PC-9 (cell line): ENCODE measurements at regions not wholly inside any gene's neighbourhood (a gene's known extent, or its start where the extent isn't known, plus 50 kb on each side); places are given as distances from the start of the nearest gene placed in this dataset.

Experiments used
- BruUV-seq: library from RNA; stranded (reverse); fragments of 400-500 nt; replicated peaks from 2 replicates; lab custom pipeline; 2021; lab: Mats Ljungman, UMichigan
- CTCF ChIA-PET: fragments of 300-600 bp; sonication (Branson Sonifier 250); formaldehyde crosslinking; loops from one replicate; lab custom pipeline; 2022; ENCODE audit warnings: antibody characterized with exemption; lab: Charles Lee
- POLR2A ChIA-PET: fragments of 300-600 bp; sonication (Branson Sonifier 250); formaldehyde crosslinking; loops from one replicate; lab custom pipeline; 2022; ENCODE audit warnings: antibody characterized with exemption; ENCODE audit not compliant: unreplicated experiment; lab: Charles Lee
- DNase-seq, 2 experiments: peaks; one replicate each; pipeline versions ENCODE4 v3.0.0 to v3.0.0-alpha.2; 2015 to 2022; ENCODE audit warnings: mixed read lengths in 1 of 2
- H2AFZ ChIP-seq: fragments of 200-600 bp; sonication (generic); 2 replicates; pipeline ENCODE4 v1.8.1; 2017; ENCODE audit warnings: antibody characterized with exemption
- H3F3A ChIP-seq: fragments of 200-600 bp; sonication (generic); 2 replicates; pipeline ENCODE4 v1.8.1; 2017; ENCODE audit warnings: antibody characterized with exemption, mild to moderate bottlenecking, low read depth; ENCODE audit not compliant: insufficient read depth
- H3K27ac ChIP-seq: fragments of 200-600 bp; sonication (generic); 2 replicates; pipeline ENCODE4 v1.6.1; 2016; ENCODE audit warnings: mixed run types
- H3K27me3 ChIP-seq: fragments of 200-600 bp; sonication (generic); 2 replicates; pipeline ENCODE4 v1.6.1; 2016; ENCODE audit warnings: low read depth, mixed run types; ENCODE audit not compliant: insufficient read depth
- H3K36me3 ChIP-seq: fragments of 200-600 bp; sonication (generic); 2 replicates; pipeline ENCODE4 v1.6.1; 2016; ENCODE audit warnings: low read depth, mixed run types
- H3K4me1 ChIP-seq: fragments of 200-600 bp; sonication (generic); replicated peaks from 2 replicates; pipeline ENCODE4 v1.6.1; 2016; ENCODE audit warnings: mixed run types; ENCODE audit not compliant: insufficient read depth
- H3K4me2 ChIP-seq: fragments of 200-600 bp; sonication (generic); 2 replicates; pipeline ENCODE4 v1.6.1; 2017; ENCODE audit warnings: mixed run types
- H3K4me3 ChIP-seq: fragments of 200-600 bp; sonication (generic); 2 replicates; pipeline ENCODE4 v1.6.1; 2016; ENCODE audit warnings: mixed run types
- H3K79me2 ChIP-seq: fragments of 200-600 bp; sonication (generic); 2 replicates; pipeline ENCODE4 v1.6.1; 2017; ENCODE audit warnings: low read depth, mixed run types
- H3K9me2 ChIP-seq: fragments of 200-600 bp; sonication (generic); 2 replicates; pipeline ENCODE4 v1.8.1; 2017; ENCODE audit warnings: mild to moderate bottlenecking; ENCODE audit not compliant: insufficient read depth
- H3K9me3 ChIP-seq: fragments of 200-600 bp; sonication (generic); 2 replicates; pipeline ENCODE4 v1.8.1; 2016; ENCODE audit warnings: low read depth; ENCODE audit not compliant: insufficient read depth
- H4K20me1 ChIP-seq: fragments of 200-600 bp; sonication (generic); 2 replicates; pipeline ENCODE4 v1.8.1; 2017; ENCODE audit not compliant: insufficient read depth
- EZH2 ChIP-seq: fragments of 200-600 bp; sonication (generic); IDR thresholded peaks from 2 replicates; pipeline ENCODE4 v1.8.0; 2017; ENCODE audit warnings: antibody characterized with exemption, low read depth
- intact Hi-C: fragments of 100-400 bp; cut with micrococcal nuclease; formaldehyde crosslinking; loops from one replicate; pipeline ENCODE4 v1.10.0; 2022; ENCODE audit not compliant: unreplicated experiment
- TF ChIP-seq, protein P1 (sequence below): fragments of 200-600 bp; sonication (generic); conservative IDR thresholded peaks from 2 replicates; pipeline ENCODE4 v1.6.1; 2017; ENCODE audit warnings: mixed run types, antibody characterized with exemption, mild to moderate bottlenecking, moderate library complexity

DNA sequence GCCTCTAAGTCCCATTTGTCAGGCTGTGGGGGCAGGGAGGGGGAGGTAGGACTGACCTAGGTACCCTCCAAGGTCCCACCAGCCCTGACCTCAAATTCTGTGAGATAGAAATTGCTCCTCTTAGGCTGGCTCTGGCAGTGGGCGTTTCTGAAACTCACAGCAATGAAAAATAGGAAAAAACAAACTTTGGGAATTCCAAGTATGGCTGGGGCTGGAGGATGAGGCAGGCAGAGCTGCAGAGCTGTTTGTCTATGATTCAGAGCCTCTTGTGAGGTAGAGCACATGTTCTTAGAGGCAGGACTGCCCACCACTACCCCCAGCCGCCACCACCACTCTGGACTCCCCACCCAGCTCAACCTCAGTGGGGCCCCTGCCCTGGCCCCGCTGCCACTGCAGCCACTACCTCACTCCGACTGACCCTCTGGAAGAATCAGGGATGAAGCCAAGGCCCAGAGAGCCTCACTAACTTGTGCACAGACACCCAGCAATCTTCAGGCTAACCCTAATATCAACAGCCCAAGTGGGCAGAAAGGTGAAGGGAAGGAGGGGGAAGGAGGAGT lies 98.2 kb downstream of the PJA1 start:
- BruUV-seq = no TSS peak
- intact Hi-C loops = loop anchor here (10.0 kb wide), 2 partner anchors 158 to 218 kb away; no protein-coding TSS in a partner anchor
- Histone ChIP-seq H3K27ac (no peak overlapping the region), H4K20me1 (no peaks in the 10 kb centered on the region), H3K79me2 (no peaks in the 10 kb centered on the region), H3K9me2 (no peaks in the 10 kb centered on the region), H3K4me1 (no peaks in the 10 kb centered on the region), H3K9me3 (no peaks in the 10 kb centered on the region), H2AFZ (no peak overlapping the region), H3K4me3 (no peak overlapping the region), H3K4me2 (no peak overlapping the region), H3K27me3 (no peaks in the 10 kb centered on the region), H3K36me3 (no peaks in the 10 kb centered on the region), H3F3A (no peaks in the 10 kb centered on the region)
- CTCF ChIA-PET = no interaction called here
- DNase-seq = no peak
- POLR2A ChIA-PET = no interaction called here
- TF ChIP-seq EZH2 = no peak
- TF ChIP-seq, protein P1, sequence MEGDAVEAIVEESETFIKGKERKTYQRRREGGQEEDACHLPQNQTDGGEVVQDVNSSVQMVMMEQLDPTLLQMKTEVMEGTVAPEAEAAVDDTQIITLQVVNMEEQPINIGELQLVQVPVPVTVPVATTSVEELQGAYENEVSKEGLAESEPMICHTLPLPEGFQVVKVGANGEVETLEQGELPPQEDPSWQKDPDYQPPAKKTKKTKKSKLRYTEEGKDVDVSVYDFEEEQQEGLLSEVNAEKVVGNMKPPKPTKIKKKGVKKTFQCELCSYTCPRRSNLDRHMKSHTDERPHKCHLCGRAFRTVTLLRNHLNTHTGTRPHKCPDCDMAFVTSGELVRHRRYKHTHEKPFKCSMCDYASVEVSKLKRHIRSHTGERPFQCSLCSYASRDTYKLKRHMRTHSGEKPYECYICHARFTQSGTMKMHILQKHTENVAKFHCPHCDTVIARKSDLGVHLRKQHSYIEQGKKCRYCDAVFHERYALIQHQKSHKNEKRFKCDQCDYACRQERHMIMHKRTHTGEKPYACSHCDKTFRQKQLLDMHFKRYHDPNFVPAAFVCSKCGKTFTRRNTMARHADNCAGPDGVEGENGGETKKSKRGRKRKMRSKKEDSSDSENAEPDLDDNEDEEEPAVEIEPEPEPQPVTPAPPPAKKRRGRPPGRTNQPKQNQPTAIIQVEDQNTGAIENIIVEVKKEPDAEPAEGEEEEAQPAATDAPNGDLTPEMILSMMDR = no peak

DNA sequence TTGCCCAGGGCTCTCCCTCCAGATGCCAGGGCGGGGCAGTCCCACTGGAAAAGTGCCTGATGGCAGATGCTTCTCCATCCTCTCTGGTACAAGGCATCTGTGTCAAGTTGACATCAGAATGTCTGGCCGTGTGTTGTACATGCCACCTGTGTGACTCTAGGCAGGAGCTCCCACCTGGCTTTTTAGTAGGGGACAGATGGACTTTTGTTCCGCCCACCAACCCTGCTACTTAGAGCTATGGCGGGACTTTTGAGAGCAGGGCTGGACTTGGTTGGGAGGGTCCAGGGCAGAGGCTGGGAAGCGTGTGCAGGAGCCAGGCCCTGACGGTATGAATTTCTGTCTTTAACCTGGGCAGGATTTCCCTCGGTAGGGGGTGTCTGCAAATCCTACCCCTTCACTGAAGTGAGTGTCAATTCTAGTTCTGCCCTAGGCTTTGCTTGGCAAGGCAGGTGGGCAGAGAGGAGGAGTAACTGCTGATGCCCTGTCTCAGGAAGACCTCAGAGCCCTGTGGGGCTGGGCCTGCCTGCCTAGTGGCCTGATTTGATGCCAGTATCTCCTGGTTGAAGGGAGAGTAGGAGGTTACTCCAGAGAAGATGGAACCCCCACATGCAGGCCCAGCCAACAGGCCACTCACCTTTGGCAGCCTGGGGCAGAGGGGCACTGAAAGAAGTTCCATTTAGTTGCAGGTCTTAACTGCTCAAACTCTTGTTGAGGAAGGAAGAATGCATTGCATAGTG lies 99.1 kb downstream of the PJA1 start:
- H3K4me1 ChIP-seq = no peaks in the 10 kb centered on the region
- no peaks in the 10 kb centered on the region for H3K9me2 ChIP-seq
- no peaks in the 10 kb centered on the region for H3F3A ChIP-seq
- no peak overlapping the region for H3K4me2 ChIP-seq
- intact Hi-C loops = loop anchor here (10.0 kb wide), 2 partner anchors 159 to 219 kb away; no protein-coding TSS in a partner anchor
- no peak overlapping the region for H3K4me3 ChIP-seq
- TF ChIP-seq, protein P1 = no peak
- TF ChIP-seq EZH2 = no peak
- no peak overlapping the region for H3K27ac ChIP-seq
- no peak overlapping the region for H2AFZ ChIP-seq
- ChIA-PET POLR2A (no interaction called here), CTCF (no interaction called here)
- no peaks in the 10 kb centered on the region for H3K9me3 ChIP-seq
- DNase-seq = no peak
- no peaks in the 10 kb centered on the region for H3K79me2 ChIP-seq
- H3K27me3 ChIP-seq = no peaks in the 10 kb centered on the region
- no TSS peak for BruUV-seq
- H4K20me1 ChIP-seq = no peaks in the 10 kb centered on the region
- no peaks in the 10 kb centered on the region for H3K36me3 ChIP-seq

DNA sequence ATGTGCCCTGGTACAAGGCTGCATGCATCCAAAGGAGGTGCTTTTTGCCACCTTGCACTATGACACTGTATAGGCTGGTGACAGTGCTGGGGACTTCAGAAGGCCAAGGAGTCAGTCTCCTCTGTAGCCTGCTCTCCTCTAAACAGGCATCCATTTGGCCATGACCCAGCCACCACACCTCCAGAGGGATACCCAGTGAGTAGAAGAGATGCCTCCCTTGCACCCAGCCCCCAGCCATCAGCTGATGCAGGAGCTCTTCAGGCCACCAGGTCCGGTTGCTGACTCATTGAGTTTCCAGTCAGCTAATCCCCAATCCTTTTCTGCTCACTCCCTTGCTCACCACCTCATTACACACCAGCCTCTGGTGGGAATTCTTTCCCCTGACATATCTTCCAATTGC lies 99.8 kb downstream of the PJA1 start:
- H3K9me2 ChIP-seq = no peaks in the 10 kb centered on the region
- H3K27me3 ChIP-seq = no peaks in the 10 kb centered on the region
- H3K4me2 ChIP-seq = no peak overlapping the region
- H3K36me3 ChIP-seq = no peaks in the 10 kb centered on the region
- ChIA-PET POLR2A (no interaction called here), CTCF (no interaction called here)
- H3K4me3 ChIP-seq = no peak overlapping the region
- BruUV-seq = no TSS peak
- TF ChIP-seq EZH2 = no peak
- TF ChIP-seq, protein P1 = no peak
- H3K9me3 ChIP-seq = no peaks in the 10 kb centered on the region
- no peak for DNase-seq
- H3K79me2 ChIP-seq = no peaks in the 10 kb centered on the region
- H3K27ac ChIP-seq = no peak overlapping the region
- H2AFZ ChIP-seq = no peak overlapping the region
- intact Hi-C loops = loop anchor here (10.0 kb wide), 2 partner anchors 159 to 219 kb away; no protein-coding TSS in a partner anchor
- H3F3A ChIP-seq = no peaks in the 10 kb centered on the region
- no peaks in the 10 kb centered on the region for H4K20me1 ChIP-seq
- no peaks in the 10 kb centered on the region for H3K4me1 ChIP-seq
